Sigmoid colon (tissue), 4 donors: ENCODE measurements at regions not wholly inside any gene's neighbourhood (a gene's known extent, or its start where the extent isn't known, plus 50 kb on each side); places are given as distances from the start of the nearest gene placed in this dataset.

Experiments used
- CTCF ChIP-seq, 4 experiments: fragments of 450-650 bp in 3 of 4; fragments of 200-600 bp in 1 of 4; IDR thresholded peaks; one replicate each; pipeline ENCODE4 v1.5.1; 2016 to 2019; ENCODE audit warnings: antibody characterized with exemption in 4 of 4, mild to moderate bottlenecking in 3 of 4, moderate library complexity in 2 of 4
- EP300 ChIP-seq, 4 donors: sonication (generic); formaldehyde crosslinking; IDR thresholded peaks; one replicate each; pipeline ENCODE4 v1.6.1; 2017; ENCODE audit warnings: antibody characterized with exemption in 4 of 4
- POLR2A ChIP-seq, 2 donors: fragments of 450-650 bp; IDR thresholded peaks; one replicate each; pipeline ENCODE4 v1.6.1; 2016; ENCODE audit warnings: antibody characterized with exemption in 2 of 2, mild to moderate bottlenecking in 2 of 2, moderate library complexity in 2 of 2
- POLR2AphosphoS5 ChIP-seq, 4 donors: sonication (generic); formaldehyde crosslinking; IDR thresholded peaks; one replicate each; pipeline ENCODE4 v1.6.1; 2017; ENCODE audit warnings: antibody characterized with exemption in 4 of 4

- TF ChIP-seq CTCF (IDR thresholded peaks at IDR 0.05), result no peak
- no peak for TF ChIP-seq POLR2A (IDR thresholded peaks at IDR 0.05)
- TF ChIP-seq POLR2AphosphoS5 (IDR thresholded peaks at IDR 0.05), result no peak
- TF ChIP-seq EP300 (IDR thresholded peaks at IDR 0.05), result no peak
Observed at GRCh38 chr9:115262952-115263351, 145.0 kb upstream of the TNC start.
